PC-9 (cell line): ENCODE measurements at regions not wholly inside any gene's neighbourhood (a gene's known extent, or its start where the extent isn't known, plus 50 kb on each side); places are given as distances from the start of the nearest gene placed in this dataset.

Source experiments
- BruUV-seq: library from RNA; stranded (reverse); fragments of 400-500 nt; replicated peaks from 2 replicates; lab custom pipeline; 2021; lab: Mats Ljungman, UMichigan
- CTCF ChIA-PET: fragments of 300-600 bp; sonication (Branson Sonifier 250); formaldehyde crosslinking; loops from one replicate; lab custom pipeline; 2022; ENCODE audit warnings: antibody characterized with exemption; lab: Charles Lee
- POLR2A ChIA-PET: fragments of 300-600 bp; sonication (Branson Sonifier 250); formaldehyde crosslinking; loops from one replicate; lab custom pipeline; 2022; ENCODE audit warnings: antibody characterized with exemption; ENCODE audit not compliant: unreplicated experiment; lab: Charles Lee
- DNase-seq, 2 experiments: peaks; one replicate each; pipeline versions ENCODE4 v3.0.0 to v3.0.0-alpha.2; 2015 to 2022; ENCODE audit warnings: mixed read lengths in 1 of 2
- H2AFZ ChIP-seq: fragments of 200-600 bp; sonication (generic); 2 replicates; pipeline ENCODE4 v1.8.1; 2017; ENCODE audit warnings: antibody characterized with exemption
- H3F3A ChIP-seq: fragments of 200-600 bp; sonication (generic); 2 replicates; pipeline ENCODE4 v1.8.1; 2017; ENCODE audit warnings: antibody characterized with exemption, mild to moderate bottlenecking, low read depth; ENCODE audit not compliant: insufficient read depth
- H3K27ac ChIP-seq: fragments of 200-600 bp; sonication (generic); 2 replicates; pipeline ENCODE4 v1.6.1; 2016; ENCODE audit warnings: mixed run types
- H3K27me3 ChIP-seq: fragments of 200-600 bp; sonication (generic); 2 replicates; pipeline ENCODE4 v1.6.1; 2016; ENCODE audit warnings: low read depth, mixed run types; ENCODE audit not compliant: insufficient read depth
- H3K36me3 ChIP-seq: fragments of 200-600 bp; sonication (generic); 2 replicates; pipeline ENCODE4 v1.6.1; 2016; ENCODE audit warnings: low read depth, mixed run types
- H3K4me1 ChIP-seq: fragments of 200-600 bp; sonication (generic); replicated peaks from 2 replicates; pipeline ENCODE4 v1.6.1; 2016; ENCODE audit warnings: mixed run types; ENCODE audit not compliant: insufficient read depth
- H3K4me2 ChIP-seq: fragments of 200-600 bp; sonication (generic); 2 replicates; pipeline ENCODE4 v1.6.1; 2017; ENCODE audit warnings: mixed run types
- H3K4me3 ChIP-seq: fragments of 200-600 bp; sonication (generic); 2 replicates; pipeline ENCODE4 v1.6.1; 2016; ENCODE audit warnings: mixed run types
- H3K79me2 ChIP-seq: fragments of 200-600 bp; sonication (generic); 2 replicates; pipeline ENCODE4 v1.6.1; 2017; ENCODE audit warnings: low read depth, mixed run types
- H3K9me2 ChIP-seq: fragments of 200-600 bp; sonication (generic); 2 replicates; pipeline ENCODE4 v1.8.1; 2017; ENCODE audit warnings: mild to moderate bottlenecking; ENCODE audit not compliant: insufficient read depth
- H3K9me3 ChIP-seq: fragments of 200-600 bp; sonication (generic); 2 replicates; pipeline ENCODE4 v1.8.1; 2016; ENCODE audit warnings: low read depth; ENCODE audit not compliant: insufficient read depth
- H4K20me1 ChIP-seq: fragments of 200-600 bp; sonication (generic); 2 replicates; pipeline ENCODE4 v1.8.1; 2017; ENCODE audit not compliant: insufficient read depth
- EZH2 ChIP-seq: fragments of 200-600 bp; sonication (generic); IDR thresholded peaks from 2 replicates; pipeline ENCODE4 v1.8.0; 2017; ENCODE audit warnings: antibody characterized with exemption, low read depth
- intact Hi-C: fragments of 100-400 bp; cut with micrococcal nuclease; formaldehyde crosslinking; loops from one replicate; pipeline ENCODE4 v1.10.0; 2022; ENCODE audit not compliant: unreplicated experiment
- TF ChIP-seq, protein P1 (sequence below): fragments of 200-600 bp; sonication (generic); conservative IDR thresholded peaks from 2 replicates; pipeline ENCODE4 v1.6.1; 2017; ENCODE audit warnings: mixed run types, antibody characterized with exemption, mild to moderate bottlenecking, moderate library complexity

DNA sequence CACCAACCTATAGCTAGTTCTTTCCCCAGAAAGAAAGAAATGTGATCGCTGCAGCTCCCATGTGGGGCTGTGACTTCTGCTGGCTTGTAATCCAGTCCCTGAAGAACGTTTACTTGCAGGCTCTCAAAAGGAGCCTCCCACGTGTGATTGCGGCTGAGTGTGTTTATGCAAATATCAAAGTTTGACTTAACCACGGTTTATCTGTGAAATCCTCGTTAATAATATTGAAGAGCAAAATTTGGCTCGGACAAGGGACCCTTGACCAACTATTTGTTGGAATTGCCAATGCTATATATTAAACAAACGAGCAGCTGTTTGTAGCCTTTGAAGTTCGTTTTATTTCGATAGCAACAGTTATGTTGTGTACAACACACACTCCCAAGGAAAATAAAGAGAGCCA is 470.1 kb upstream of the NRP1 start:
- no peak overlapping the region for H3K4me2 ChIP-seq
- CTCF ChIA-PET: no interaction called here
- H3K4me3 ChIP-seq: no peak overlapping the region
- no peaks in the 10 kb centered on the region for H3K9me3 ChIP-seq
- no peak overlapping the region for H3K27ac ChIP-seq
- no peak for DNase-seq
- no TSS peak for BruUV-seq
- H3K36me3 ChIP-seq: no peaks in the 10 kb centered on the region
- H3K27me3 ChIP-seq: no peaks in the 10 kb centered on the region
- no peak for TF ChIP-seq EZH2
- TF ChIP-seq, protein P1, sequence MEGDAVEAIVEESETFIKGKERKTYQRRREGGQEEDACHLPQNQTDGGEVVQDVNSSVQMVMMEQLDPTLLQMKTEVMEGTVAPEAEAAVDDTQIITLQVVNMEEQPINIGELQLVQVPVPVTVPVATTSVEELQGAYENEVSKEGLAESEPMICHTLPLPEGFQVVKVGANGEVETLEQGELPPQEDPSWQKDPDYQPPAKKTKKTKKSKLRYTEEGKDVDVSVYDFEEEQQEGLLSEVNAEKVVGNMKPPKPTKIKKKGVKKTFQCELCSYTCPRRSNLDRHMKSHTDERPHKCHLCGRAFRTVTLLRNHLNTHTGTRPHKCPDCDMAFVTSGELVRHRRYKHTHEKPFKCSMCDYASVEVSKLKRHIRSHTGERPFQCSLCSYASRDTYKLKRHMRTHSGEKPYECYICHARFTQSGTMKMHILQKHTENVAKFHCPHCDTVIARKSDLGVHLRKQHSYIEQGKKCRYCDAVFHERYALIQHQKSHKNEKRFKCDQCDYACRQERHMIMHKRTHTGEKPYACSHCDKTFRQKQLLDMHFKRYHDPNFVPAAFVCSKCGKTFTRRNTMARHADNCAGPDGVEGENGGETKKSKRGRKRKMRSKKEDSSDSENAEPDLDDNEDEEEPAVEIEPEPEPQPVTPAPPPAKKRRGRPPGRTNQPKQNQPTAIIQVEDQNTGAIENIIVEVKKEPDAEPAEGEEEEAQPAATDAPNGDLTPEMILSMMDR: no peak
- no peaks in the 10 kb centered on the region for H3K79me2 ChIP-seq
- H3K9me2 ChIP-seq: no peaks in the 10 kb centered on the region
- H3F3A ChIP-seq: peaks cover 11% of the 10 kb centered on the region; the same call in 1 of the 2 replicates
- H4K20me1 ChIP-seq: no peaks in the 10 kb centered on the region
- H3K4me1 ChIP-seq: peaks cover 14% of the 10 kb centered on the region
- intact Hi-C loops: loop anchor here (5.0 kb wide), 2 partner anchors 297 to 467 kb away; no protein-coding TSS in a partner anchor
- no peak overlapping the region for H2AFZ ChIP-seq
- POLR2A ChIA-PET: no interaction called here

DNA sequence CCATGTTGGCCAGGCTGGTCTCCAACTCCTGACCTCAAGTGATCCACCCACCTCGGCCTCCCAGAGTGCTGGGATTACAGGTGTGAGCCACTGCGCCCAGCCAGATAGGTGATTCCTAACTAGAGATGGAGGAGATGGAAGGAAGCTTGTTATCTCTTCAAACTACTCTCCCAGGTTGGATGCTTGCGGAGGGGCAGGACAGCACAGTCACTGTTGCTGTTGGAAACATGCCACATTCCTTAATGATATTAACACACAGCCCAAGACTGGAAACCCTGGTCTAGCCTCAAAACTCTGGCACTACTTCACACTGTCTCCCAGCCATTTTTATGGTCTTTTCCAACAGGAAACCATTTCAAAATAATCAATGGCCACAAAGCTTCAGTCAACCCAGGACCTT is 468.8 kb upstream of the NRP1 start:
- CTCF ChIA-PET: no interaction called here
- Histone ChIP-seq H3K9me3 (no peaks in the 10 kb centered on the region), H3K9me2 (no peaks in the 10 kb centered on the region), H3K4me3 (no peak overlapping the region), H3K4me1 (peaks cover 14% of the 10 kb centered on the region), H3F3A (peaks cover 11% of the 10 kb centered on the region; the same call in 1 of the 2 replicates), H3K27me3 (no peaks in the 10 kb centered on the region), H2AFZ (no peak overlapping the region), H4K20me1 (no peaks in the 10 kb centered on the region), H3K36me3 (no peaks in the 10 kb centered on the region), H3K79me2 (no peaks in the 10 kb centered on the region), H3K27ac (no peak overlapping the region), H3K4me2 (no peak overlapping the region)
- POLR2A ChIA-PET: interaction anchor here (0.6 kb wide), 2 partner anchors 11 to 610 kb away, joined by 4 to 12 read pairs; no protein-coding TSS in a partner anchor
- BruUV-seq: no TSS peak
- TF ChIP-seq, protein P1: no peak
- no peak for TF ChIP-seq EZH2
- peak in 1 of 2 experiments; percentile 14 for DNase-seq
- intact Hi-C loops: loop anchor here (5.0 kb wide), 2 partner anchors 296 to 466 kb away; no protein-coding TSS in a partner anchor

DNA sequence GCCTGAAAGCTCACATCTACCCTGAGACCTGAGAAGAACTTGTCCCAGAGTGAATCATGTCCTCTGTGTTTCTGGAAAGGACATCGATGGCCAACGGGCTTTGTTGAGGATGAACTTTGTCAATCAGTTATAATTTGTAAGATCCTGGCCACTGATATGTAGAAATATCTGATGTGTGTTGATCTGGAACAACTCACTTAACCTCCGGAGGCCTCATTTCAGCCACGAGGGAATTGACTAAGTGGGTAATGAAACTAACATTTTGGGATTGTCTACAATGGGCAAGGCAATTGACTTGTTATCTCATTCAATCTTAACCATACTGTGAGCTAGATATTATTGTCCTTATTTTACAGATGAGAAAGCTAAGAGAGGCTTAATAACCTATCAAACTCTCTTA is 468.1 kb upstream of the NRP1 start:
- H3K4me1 ChIP-seq: peaks cover 14% of the 10 kb centered on the region
- TF ChIP-seq, protein P1: no peak
- no peak for TF ChIP-seq EZH2

More for the DNA sequence above, 468.1 kb upstream of the NRP1 start:
- no peaks in the 10 kb centered on the region for H3K36me3 ChIP-seq
- no peaks in the 10 kb centered on the region for H3K79me2 ChIP-seq
- no peaks in the 10 kb centered on the region for H3K9me2 ChIP-seq
- peaks cover 11% of the 10 kb centered on the region; the same call in 1 of the 2 replicates for H3F3A ChIP-seq
- H2AFZ ChIP-seq: no peak overlapping the region
- DNase-seq: no peak
- ChIA-PET CTCF (no interaction called here), POLR2A (interaction anchor here (0.6 kb wide), 1 partner anchor 142 kb away, joined by 4 read pairs; no protein-coding TSS in a partner anchor)
- no peak overlapping the region for H3K4me2 ChIP-seq
- H3K4me3 ChIP-seq: no peak overlapping the region
- intact Hi-C loops: loop anchor here (5.0 kb wide), 2 partner anchors 295 to 465 kb away; no protein-coding TSS in a partner anchor
- no peaks in the 10 kb centered on the region for H3K27me3 ChIP-seq
- no peaks in the 10 kb centered on the region for H3K9me3 ChIP-seq
- H4K20me1 ChIP-seq: no peaks in the 10 kb centered on the region
- BruUV-seq: no TSS peak
- H3K27ac ChIP-seq: no peak overlapping the region
